ENCODE measurements at regions not wholly inside any gene's neighbourhood (a gene's known extent, or its start where the extent isn't known, plus 50 kb on each side); places are given as distances from the start of the nearest gene placed in this dataset.

GRCh38 chr6:99850841-99851240, 143.2 kb downstream of the MCHR2 start:
- no peak overlapping the region for H3K4me3 ChIP-seq (ENCODE audit: low read length)

GRCh38 chr6:99852031-99852430, 142.0 kb downstream of the MCHR2 start:
- Histone ChIP-seq H3K4me3 (ENCODE audit: low read length) (no peak overlapping the region), H3K4me1 (ENCODE audit: insufficient read depth, low read length) (no peaks in the 10 kb centered on the region), H2AFZ (ENCODE audit: low read depth, low read length) (no peak overlapping the region), H3K27me3 (ENCODE audit: insufficient read depth, low read length) (no peaks in the 10 kb centered on the region), H3K36me3 (ENCODE audit: insufficient read depth, low read length) (no peaks in the 10 kb centered on the region), H3K9me3 (ENCODE audit: low read length) (no peaks in the 10 kb centered on the region)

More at GRCh38 chr6:99850841-99851240, 143.2 kb downstream of the MCHR2 start:
- H3K36me3 ChIP-seq (ENCODE audit: insufficient read depth, low read length), result no peaks in the 10 kb centered on the region
- no peak overlapping the region for H2AFZ ChIP-seq (ENCODE audit: low read depth, low read length)
- no peaks in the 10 kb centered on the region for H3K4me1 ChIP-seq (ENCODE audit: insufficient read depth, low read length)
- no peaks in the 10 kb centered on the region for H3K27me3 ChIP-seq (ENCODE audit: insufficient read depth, low read length)
- H3K9me3 ChIP-seq (ENCODE audit: low read length), result no peaks in the 10 kb centered on the region

GRCh38 chr6:99867026-99867425, 127.0 kb downstream of the MCHR2 start:
- Histone ChIP-seq H3K36me3 (ENCODE audit: insufficient read depth, low read length) (no peaks in the 10 kb centered on the region), H2AFZ (ENCODE audit: low read depth, low read length) (no peak overlapping the region), H3K27me3 (ENCODE audit: insufficient read depth, low read length) (no peaks in the 10 kb centered on the region), H3K4me1 (ENCODE audit: insufficient read depth, low read length) (no peaks in the 10 kb centered on the region), H3K9me3 (ENCODE audit: low read length) (no peaks in the 10 kb centered on the region), H3K4me3 (ENCODE audit: low read length) (no peak overlapping the region)

DNA sequence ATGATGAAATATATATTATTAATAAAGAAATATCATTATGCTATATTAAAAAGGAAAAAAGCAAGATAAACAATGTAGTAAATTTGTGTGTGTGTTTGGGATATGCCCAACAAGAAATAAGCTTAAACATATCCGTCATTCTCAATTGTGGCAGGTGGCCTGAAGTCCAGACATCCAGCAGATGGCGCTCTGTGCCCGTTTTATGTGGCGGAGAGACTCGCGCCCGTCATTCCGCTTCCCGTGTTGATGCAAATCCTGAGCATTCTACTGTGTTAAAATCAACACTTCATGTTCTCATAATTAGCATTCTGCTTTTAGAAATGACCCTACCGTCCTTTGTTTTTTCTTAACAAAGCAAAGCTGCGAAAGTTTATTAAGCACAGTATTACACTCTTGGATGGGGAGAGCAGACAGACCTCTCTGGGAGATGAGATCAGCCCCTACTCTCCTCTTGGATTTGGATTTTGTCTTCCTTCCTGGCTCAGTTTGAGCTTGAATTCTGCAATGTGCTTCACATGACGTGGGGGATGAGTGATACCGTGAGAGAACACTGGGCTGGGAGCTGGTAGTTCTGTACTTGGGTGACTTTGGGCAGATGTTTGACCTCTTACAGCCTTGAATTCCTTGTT, 125.8 kb downstream of the MCHR2 start:
- Histone ChIP-seq H3K27me3 (ENCODE audit: insufficient read depth, low read length) (no peaks in the 10 kb centered on the region), H3K4me1 (ENCODE audit: insufficient read depth, low read length) (no peaks in the 10 kb centered on the region), H3K4me3 (ENCODE audit: low read length) (no peak overlapping the region)

More for the DNA sequence above, 125.8 kb downstream of the MCHR2 start:
- H3K36me3 ChIP-seq (ENCODE audit: insufficient read depth, low read length), result no peaks in the 10 kb centered on the region
- H3K9me3 ChIP-seq (ENCODE audit: low read length), result no peaks in the 10 kb centered on the region
- no peak overlapping the region for H2AFZ ChIP-seq (ENCODE audit: low read depth, low read length)
